Mucosa of rectum (tissue), 2 donors: ENCODE measurements at regions not wholly inside any gene's neighbourhood (a gene's known extent, or its start where the extent isn't known, plus 50 kb on each side); places are given as distances from the start of the nearest gene placed in this dataset.
"Not testable (repeated sequence)": the region's sequence is repeated elsewhere in the genome, so short reads cannot be mapped to it uniquely, and the experiment has no call there.

Experiments used
- H3K27ac ChIP-seq, 2 donors: one replicate each; pipeline ENCODE4 v1.7.0; 2013; ENCODE audit warnings: inconsistent platforms in 2 of 2, low read depth in 2 of 2, low read length in 2 of 2
- H3K27me3 ChIP-seq, 2 donors: one replicate each; pipeline ENCODE4 v1.7.0; 2013; ENCODE audit warnings: low read length in 2 of 2; ENCODE audit not compliant: control insufficient read depth in 2 of 2, insufficient read depth in 2 of 2
- H3K36me3 ChIP-seq, 2 donors: one replicate each; pipeline ENCODE4 v1.7.0; 2013; ENCODE audit warnings: low read length in 2 of 2; ENCODE audit not compliant: control insufficient read depth in 2 of 2, insufficient read depth in 2 of 2
- H3K4me1 ChIP-seq, 2 donors: one replicate each; pipeline ENCODE4 v1.7.0; 2013; ENCODE audit warnings: low read length in 2 of 2, mild to moderate bottlenecking in 1 of 2; ENCODE audit not compliant: control insufficient read depth in 2 of 2, insufficient read depth in 2 of 2
- H3K4me3 ChIP-seq, 2 donors: one replicate each; pipeline ENCODE4 v1.7.0; 2013; ENCODE audit warnings: low read length in 2 of 2
- H3K9ac ChIP-seq, 2 donors: one replicate each; pipeline ENCODE4 v1.7.0; 2013; ENCODE audit warnings: low read length in 2 of 2, low read depth in 1 of 2, mild to moderate bottlenecking in 1 of 2
- H3K9me3 ChIP-seq, 2 donors: one replicate each; pipeline ENCODE4 v1.7.0; 2013; ENCODE audit warnings: low read length in 2 of 2; ENCODE audit not compliant: control insufficient read depth in 2 of 2
- donor health status: healthy.
- donor health status: Normal muscosa, but diverticular disease.

DNA sequence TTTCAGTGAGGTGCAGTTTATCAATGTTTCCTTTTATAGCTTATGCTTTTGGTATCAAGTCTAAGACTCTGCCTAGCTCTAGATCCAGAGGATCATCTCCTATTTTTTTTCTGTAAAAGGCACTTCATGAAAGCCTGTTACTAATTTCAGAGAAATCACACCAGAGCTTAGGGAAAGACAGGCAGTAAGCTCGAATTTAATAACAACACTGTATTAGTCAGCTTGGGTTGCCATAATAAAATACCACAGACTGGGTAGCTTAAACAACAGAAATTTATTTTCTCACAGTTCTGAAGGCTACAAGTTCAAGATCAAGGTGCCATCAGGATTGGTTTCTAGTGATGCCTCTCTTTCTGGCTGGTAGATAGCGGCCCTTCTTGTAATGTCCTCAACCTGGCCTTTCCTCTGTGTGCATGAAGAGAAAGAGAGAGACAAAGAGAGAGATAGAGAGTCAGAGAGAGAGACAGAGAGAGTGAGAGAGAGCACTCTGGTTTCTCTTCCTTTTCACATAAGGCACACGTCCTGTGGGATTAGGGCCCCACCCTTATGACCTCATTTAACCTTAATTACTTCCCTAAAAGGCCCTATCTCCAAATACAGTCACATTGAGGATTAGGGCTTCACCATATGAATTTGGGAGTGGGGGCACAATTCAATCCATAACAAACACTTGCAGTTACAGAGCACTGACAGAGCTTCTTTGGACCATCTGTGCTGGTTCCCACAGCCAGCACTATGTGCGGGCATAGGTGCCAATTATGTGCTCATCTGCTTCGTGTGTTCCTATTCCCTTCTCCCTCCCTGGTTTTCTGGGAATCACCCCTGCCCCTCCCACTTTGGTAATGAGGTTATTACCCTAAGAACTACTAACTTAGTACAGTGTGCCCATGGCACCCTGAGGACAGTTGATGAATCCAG lies 114.8 kb upstream of the MED14 start:
- Histone ChIP-seq H3K36me3 (no peaks in the 10 kb centered on the region), H3K27me3 (peaks cover 2 to 3% of the 10 kb centered on the region in 2 donors), H3K27ac (no peak overlapping the region), H3K9ac (no peak overlapping the region), H3K4me3 (no peak overlapping the region), H3K9me3 (no peaks in the 10 kb centered on the region), H3K4me1 (peaks cover 0 to 3% of the 10 kb centered on the region in 2 donors)

DNA sequence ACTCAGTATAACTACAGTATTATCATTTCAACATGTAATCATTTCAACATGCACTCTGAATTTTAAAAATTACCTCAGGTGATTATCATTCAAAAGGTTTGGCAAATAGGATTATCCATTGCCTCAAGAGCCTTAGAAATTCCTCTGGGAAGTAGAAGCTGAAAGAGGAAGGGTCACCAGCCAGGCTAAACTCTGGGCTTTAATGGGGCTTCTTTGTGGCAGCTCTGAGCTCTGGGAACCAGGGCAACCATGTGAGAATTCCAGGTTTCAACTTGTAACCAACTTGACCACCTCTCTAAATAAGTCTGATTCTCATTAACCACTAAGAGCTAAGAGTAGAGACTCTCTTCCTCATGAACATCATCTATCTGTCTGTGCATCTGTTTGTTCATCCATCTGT lies 117.2 kb upstream of the MED14 start:
- H3K27me3 ChIP-seq, result peaks cover 0 to 5% of the 10 kb centered on the region in 2 donors
- no peak overlapping the region for H3K4me3 ChIP-seq
- peaks cover 0 to 3% of the 10 kb centered on the region in 2 donors for H3K4me1 ChIP-seq
- H3K36me3 ChIP-seq, result no peaks in the 10 kb centered on the region
- H3K27ac ChIP-seq, result no peak overlapping the region
- H3K9ac ChIP-seq, result no peak overlapping the region
- H3K9me3 ChIP-seq, result no peaks in the 10 kb centered on the region

DNA sequence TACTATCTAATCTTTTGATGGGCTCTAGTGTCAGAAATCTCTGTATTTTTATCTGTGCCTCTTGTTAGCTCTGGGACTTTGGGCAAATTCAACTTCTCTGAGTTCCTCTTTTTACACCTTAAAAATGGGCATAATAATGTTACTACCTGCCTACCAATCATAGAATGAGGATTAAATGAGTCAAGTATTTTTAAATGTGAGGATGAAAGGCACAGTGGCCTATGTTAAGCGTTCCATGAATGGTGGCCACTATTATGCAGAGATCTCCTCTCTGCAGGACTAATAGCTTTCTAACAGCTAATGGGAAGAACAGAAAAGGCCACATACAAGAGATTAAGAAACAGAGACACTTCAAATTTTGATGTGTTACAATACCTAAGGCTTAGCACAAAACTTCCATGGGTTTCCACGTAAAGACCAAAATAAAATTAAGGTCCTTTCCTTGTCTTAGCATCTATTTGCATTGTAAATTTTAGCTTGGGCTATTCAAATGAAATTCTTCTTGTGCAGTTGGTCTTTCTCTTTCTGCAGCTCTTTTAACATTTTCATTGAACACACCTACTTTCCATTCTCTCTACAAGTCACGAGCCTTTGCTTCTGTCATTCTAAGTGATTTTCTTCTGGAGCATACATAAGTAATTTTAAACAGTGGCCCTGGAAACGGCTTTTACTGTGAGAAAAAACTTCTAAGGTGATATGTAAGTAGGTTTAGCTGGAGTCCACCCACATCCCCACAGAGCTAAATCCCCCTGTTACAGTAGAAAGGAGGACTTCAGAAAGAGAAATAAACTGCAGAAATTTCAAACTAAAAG lies 117.9 kb upstream of the MED14 start:
- Histone ChIP-seq H3K9me3 (no peaks in the 10 kb centered on the region), H3K4me3 (no peak overlapping the region), H3K4me1 (peaks cover 0 to 3% of the 10 kb centered on the region in 2 donors), H3K9ac (no peak overlapping the region), H3K27ac (no peak overlapping the region), H3K27me3 (peaks cover 0 to 5% of the 10 kb centered on the region in 2 donors), H3K36me3 (no peaks in the 10 kb centered on the region)

DNA sequence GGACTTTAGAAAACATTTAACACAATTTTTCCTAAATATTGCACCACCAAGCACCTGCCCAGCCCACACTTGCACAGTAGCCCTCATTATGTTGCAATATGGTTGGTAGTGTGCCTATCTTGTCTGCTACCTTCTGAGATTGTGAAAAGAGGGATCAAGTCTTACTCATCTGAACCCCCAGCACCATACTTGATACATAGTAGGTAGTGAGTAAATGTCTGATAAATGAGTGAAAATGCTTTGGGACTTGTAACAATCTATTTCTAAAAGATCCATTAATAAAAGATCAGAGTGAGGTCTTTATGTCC lies 118.4 kb upstream of the MED14 start:
- Histone ChIP-seq H3K36me3 (no peaks in the 10 kb centered on the region), H3K4me1 (peaks cover 0 to 3% of the 10 kb centered on the region in 2 donors), H3K9ac (no peak overlapping the region), H3K9me3 (no peaks in the 10 kb centered on the region), H3K27me3 (peaks cover 0 to 5% of the 10 kb centered on the region in 2 donors), H3K27ac (no peak overlapping the region), H3K4me3 (no peak overlapping the region)

DNA sequence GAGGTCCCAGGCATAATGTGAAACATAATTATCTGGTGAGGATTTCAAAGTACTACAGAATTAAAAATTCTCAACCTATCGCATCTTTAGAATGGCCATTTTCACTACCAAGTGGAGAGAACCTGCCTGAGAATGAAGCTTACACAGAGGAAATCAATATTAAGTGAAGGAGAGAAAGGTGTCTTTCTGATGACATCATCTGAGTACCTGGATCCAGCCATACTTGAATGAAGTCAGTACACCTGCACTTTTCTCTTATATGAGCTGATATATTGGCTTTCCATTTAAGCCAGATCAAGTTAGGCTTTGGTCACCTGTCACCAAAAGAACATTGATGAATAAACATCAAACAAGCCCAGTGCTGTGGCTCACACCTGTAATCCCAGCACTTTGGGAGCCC lies 118.9 kb upstream of the MED14 start:
- Histone ChIP-seq H3K36me3 (no peaks in the 10 kb centered on the region), H3K9me3 (no peaks in the 10 kb centered on the region), H3K4me3 (no peak overlapping the region), H3K9ac (no peak overlapping the region), H3K27me3 (peaks cover 0 to 5% of the 10 kb centered on the region in 2 donors), H3K27ac (no peak overlapping the region), H3K4me1 (peaks cover 0 to 3% of the 10 kb centered on the region in 2 donors)

DNA sequence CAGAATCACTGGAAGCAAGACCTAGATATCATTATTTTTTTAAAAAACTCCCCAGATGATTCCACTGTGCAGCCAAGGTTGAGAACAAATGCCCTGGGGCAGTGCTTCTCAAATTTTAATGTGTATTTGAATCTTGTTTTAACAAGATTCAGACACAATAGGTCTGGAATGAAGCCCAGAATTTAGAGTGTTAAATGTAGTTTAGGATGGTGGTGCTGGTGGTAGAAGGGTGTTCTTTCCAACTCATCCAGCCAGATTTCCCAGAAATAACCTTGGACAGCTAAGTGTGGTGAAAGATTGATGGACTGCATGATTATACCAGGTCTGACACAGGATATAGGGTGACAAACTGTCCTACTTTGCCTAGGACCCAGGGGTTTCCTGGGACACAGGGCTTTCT lies 120.1 kb upstream of the MED14 start:
- no peak overlapping the region for H3K27ac ChIP-seq
- H3K4me1 ChIP-seq, result peaks cover 0 to 3% of the 10 kb centered on the region in 2 donors
- H3K9ac ChIP-seq, result no peak overlapping the region
- H3K36me3 ChIP-seq, result no peaks in the 10 kb centered on the region
- H3K9me3 ChIP-seq, result no peaks in the 10 kb centered on the region
- peaks cover 0 to 5% of the 10 kb centered on the region in 2 donors for H3K27me3 ChIP-seq
- H3K4me3 ChIP-seq, result no peak overlapping the region

DNA sequence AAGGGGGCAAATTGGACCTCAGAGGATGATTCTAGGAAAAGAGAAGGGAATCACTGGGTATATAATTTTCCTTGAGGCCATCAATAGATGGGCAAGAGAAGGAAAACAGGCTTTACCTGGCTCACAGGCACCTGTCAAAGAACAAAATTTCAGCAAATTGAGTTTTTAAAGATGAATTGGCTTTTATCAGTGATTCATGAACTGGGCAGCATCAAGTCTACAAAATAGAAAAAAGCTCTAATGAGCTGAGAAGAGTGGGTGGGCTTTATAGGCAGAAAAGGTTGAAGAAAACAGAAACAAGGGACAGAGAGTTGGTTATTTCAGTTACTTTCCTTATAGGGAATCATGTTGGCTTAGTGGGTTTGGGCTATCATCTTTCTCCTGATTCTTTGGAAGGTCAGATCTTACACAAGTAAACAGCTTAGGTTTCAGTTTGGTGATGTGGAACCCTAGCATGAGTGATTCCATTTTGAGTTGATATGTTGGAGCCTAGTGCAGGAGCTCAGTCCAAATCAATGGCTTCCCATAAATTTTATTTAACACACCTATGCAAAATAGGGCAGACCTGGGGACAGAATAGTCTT lies 120.7 kb upstream of the MED14 start:
- Histone ChIP-seq H3K4me3 (no peak overlapping the region), H3K27me3 (peaks cover 0 to 5% of the 10 kb centered on the region in 2 donors), H3K4me1 (peaks cover 0 to 3% of the 10 kb centered on the region in 2 donors), H3K9ac (no peak overlapping the region), H3K27ac (no peak overlapping the region), H3K9me3 (no peaks in the 10 kb centered on the region), H3K36me3 (no peaks in the 10 kb centered on the region)

DNA sequence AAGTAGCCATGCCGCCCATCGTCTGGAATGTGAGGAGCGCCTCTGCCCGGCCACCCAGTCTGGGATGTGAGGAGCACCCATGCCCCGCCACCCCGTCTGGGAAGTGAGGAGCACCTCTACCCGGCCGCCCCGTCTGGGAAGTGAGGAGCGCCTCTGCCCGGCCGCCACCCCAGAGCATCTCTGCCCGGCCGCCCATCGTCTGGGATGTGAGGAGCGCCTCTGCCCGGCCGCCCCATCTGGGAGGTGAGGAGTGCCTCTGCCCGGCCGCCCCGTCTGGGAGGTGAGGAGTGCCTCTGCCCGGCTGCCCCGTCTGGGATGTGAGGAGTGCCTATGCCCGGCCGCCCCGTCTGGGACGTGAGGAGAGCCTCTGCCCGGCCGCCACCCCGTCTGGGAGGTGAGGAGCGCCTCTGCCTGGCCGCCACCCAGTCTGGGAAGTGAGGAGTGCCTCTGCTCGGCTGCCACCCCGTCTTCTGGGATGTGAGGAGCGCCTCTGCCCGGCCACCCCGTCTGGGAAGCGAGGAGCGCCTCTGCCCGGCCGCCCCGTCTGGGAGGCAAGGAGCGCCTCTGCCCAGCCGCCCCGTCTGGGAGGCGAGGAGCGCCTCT lies 126.7 kb upstream of the MED14 start:
- not testable (repeated sequence) for H3K27me3 ChIP-seq, H3K36me3 ChIP-seq, H3K9me3 ChIP-seq

DNA sequence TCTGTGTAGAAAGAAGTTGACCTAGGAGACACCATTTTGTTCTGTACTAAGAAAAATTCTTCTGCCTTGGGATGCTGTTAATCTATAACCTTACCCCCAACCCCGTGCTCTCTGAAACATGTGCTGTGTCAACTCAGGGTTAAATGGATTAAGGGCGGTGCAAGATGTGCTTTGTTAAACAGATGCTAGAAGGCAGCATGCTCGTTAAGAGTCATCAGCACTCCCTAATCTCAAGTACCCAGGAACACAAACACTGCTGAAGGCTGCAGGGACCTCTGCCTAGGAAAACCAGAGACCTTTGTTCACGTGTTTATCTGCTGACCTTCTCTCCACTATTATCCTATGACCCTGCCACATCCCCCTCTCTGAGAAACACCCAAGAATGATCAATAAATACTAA lies 127.9 kb upstream of the MED14 start:
- H3K4me3 ChIP-seq, H3K4me1 ChIP-seq, H3K27me3 ChIP-seq, H3K27ac ChIP-seq, H3K9ac ChIP-seq, H3K9me3 ChIP-seq, H3K36me3 ChIP-seq: not testable (repeated sequence)

More for the DNA sequence above, 126.7 kb upstream of the MED14 start:
- H3K27ac ChIP-seq, H3K9ac ChIP-seq, H3K4me3 ChIP-seq, H3K4me1 ChIP-seq: not testable (repeated sequence)

DNA sequence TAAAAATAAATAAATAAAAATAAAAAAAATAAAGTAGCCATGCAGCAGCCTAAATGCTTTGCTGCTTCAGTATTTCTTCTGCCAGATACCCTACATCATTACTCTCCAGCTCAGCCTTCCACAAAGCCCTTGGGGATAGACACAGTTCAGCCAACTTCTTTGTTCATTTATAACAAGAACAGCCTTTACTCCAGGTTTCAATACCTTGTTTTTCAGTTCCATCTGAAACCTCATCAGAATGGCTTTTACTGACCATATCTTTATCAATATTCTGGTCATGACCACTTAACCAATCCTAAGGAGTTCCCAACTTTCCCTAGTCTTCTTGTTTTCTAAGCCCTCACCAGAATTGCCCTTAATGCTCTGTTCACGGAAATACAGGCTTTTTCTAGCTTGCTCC lies 128.3 kb upstream of the MED14 start:
- Histone ChIP-seq H3K27ac (no peak overlapping the region), H3K4me3 (no peak overlapping the region), H3K4me1 (no peaks in the 10 kb centered on the region), H3K9ac (no peak overlapping the region), H3K9me3 (no peaks in the 10 kb centered on the region), H3K36me3 (no peaks in the 10 kb centered on the region), H3K27me3 (peaks cover 2 to 3% of the 10 kb centered on the region in 2 donors)
